ENCODE measurements at regions not wholly inside any gene's neighbourhood (a gene's known extent, or its start where the extent isn't known, plus 50 kb on each side); places are given as distances from the start of the nearest gene placed in this dataset.

- no peak overlapping the region for H3K27ac ChIP-seq
- TF ChIP-seq CTCF (IDR thresholded peaks at IDR 0.05): no peak
- no peak for TF ChIP-seq POLR2A (IDR thresholded peaks at IDR 0.05)
- H3K4me3 ChIP-seq (replicated peaks in 1 of 3): no peak overlapping the region
- DNase-seq: no peak
- H3K4me1 ChIP-seq: no peaks in the 10 kb centered on the region
- no peaks in the 10 kb centered on the region for H3K27me3 ChIP-seq
- no peaks in the 10 kb centered on the region for H3K9me3 ChIP-seq
- intact Hi-C loops (cut with DNase I): no loop called here
- 78 to 83% methylated on average over 3 of the region's 3 CpGs for WGBS, 2 donors
- H3K36me3 ChIP-seq: no peaks in the 10 kb centered on the region
These were observed 116.7 kb downstream of the TMA16 start for GRCh38 chr4:163611182-163611581.

GRCh38 chr4:163611784-163612445 lies 117.4 kb downstream of the TMA16 start:
- Histone ChIP-seq H3K27me3 (no peaks in the 10 kb centered on the region), H3K27ac (no peak overlapping the region), H3K4me1 (no peaks in the 10 kb centered on the region), H3K4me3 (replicated peaks in 1 of 3) (no peak overlapping the region), H3K36me3 (no peaks in the 10 kb centered on the region), H3K9me3 (no peaks in the 10 kb centered on the region)
- WGBS, 2 donors: 68 to 77% methylated on average over 2 of the region's 2 CpGs
- TF ChIP-seq POLR2A (IDR thresholded peaks at IDR 0.05): no peak
- TF ChIP-seq CTCF (IDR thresholded peaks at IDR 0.05): no peak
- intact Hi-C loops (cut with DNase I): no loop called here
- no peak for DNase-seq

GRCh38 chr4:163612762-163613161 lies 118.3 kb downstream of the TMA16 start:
- Histone ChIP-seq H3K9me3 (no peaks in the 10 kb centered on the region), H3K27me3 (no peaks in the 10 kb centered on the region), H3K36me3 (no peaks in the 10 kb centered on the region), H3K27ac (no peak overlapping the region), H3K4me1 (no peaks in the 10 kb centered on the region), H3K4me3 (replicated peaks in 1 of 3) (no peak overlapping the region)
- no peak for TF ChIP-seq CTCF (IDR thresholded peaks at IDR 0.05)
- no peak for TF ChIP-seq POLR2A (IDR thresholded peaks at IDR 0.05)
- DNase-seq: no peak
- intact Hi-C loops (cut with DNase I): no loop called here

- no peak overlapping the region for H3K4me3 ChIP-seq (replicated peaks in 1 of 3)
- H3K36me3 ChIP-seq: no peaks in the 10 kb centered on the region
- no peaks in the 10 kb centered on the region for H3K27me3 ChIP-seq
- TF ChIP-seq POLR2A (IDR thresholded peaks at IDR 0.05) (no peak), CTCF (IDR thresholded peaks at IDR 0.05) (no peak)
- H3K27ac ChIP-seq: no peak overlapping the region
- intact Hi-C loops (cut with DNase I): no loop called here
- WGBS, 2 donors: 75 to 83% methylated on average over 3 of the region's 3 CpGs
- no peaks in the 10 kb centered on the region for H3K9me3 ChIP-seq
- no peaks in the 10 kb centered on the region for H3K4me1 ChIP-seq
- DNase-seq: no peak
These were observed 118.9 kb downstream of the TMA16 start for GRCh38 chr4:163613383-163613782.

- H3K9me3 ChIP-seq: no peaks in the 10 kb centered on the region
- DNase-seq: no peak
- TF ChIP-seq CTCF (IDR thresholded peaks at IDR 0.05): no peak
- TF ChIP-seq POLR2A (IDR thresholded peaks at IDR 0.05): no peak
- intact Hi-C loops (cut with DNase I): no loop called here
- H3K4me1 ChIP-seq: no peaks in the 10 kb centered on the region
- no peak overlapping the region for H3K27ac ChIP-seq
- 75 to 87% methylated on average over 3 of the region's 3 CpGs for WGBS, 2 donors
- H3K4me3 ChIP-seq (replicated peaks in 1 of 3): no peak overlapping the region
- no peaks in the 10 kb centered on the region for H3K36me3 ChIP-seq
- H3K27me3 ChIP-seq: no peaks in the 10 kb centered on the region
These were observed 120.4 kb downstream of the TMA16 start for GRCh38 chr4:163614866-163615265.
